ENCODE measurements at regions not wholly inside any gene's neighbourhood (a gene's known extent, or its start where the extent isn't known, plus 50 kb on each side); places are given as distances from the start of the nearest gene placed in this dataset.
"Not testable (repeated sequence)": the region's sequence is repeated elsewhere in the genome, so short reads cannot be mapped to it uniquely, and the experiment has no call there.

- DNase-seq: no peak
Observed at GRCh38 chr11:25755918-25756584, 575.9 kb upstream of the ANO3 start.

- no peak for DNase-seq
Observed at GRCh38 chr11:25758145-25758661, 573.7 kb upstream of the ANO3 start.

- DNase-seq: no peak
Observed at GRCh38 chr11:25766332-25767015, 565.5 kb upstream of the ANO3 start.

- DNase-seq: no peak
Observed at GRCh38 chr11:25769287-25769686, 562.6 kb upstream of the ANO3 start.

GRCh38 chr11:25771605-25772004 lies 560.3 kb upstream of the ANO3 start:
- no peak for DNase-seq

GRCh38 chr11:25775603-25776002 lies 556.3 kb upstream of the ANO3 start:
- no peak for DNase-seq

GRCh38 chr11:25776238-25776637 lies 555.7 kb upstream of the ANO3 start:
- no peak for DNase-seq

GRCh38 chr11:25777343-25777742 lies 554.6 kb upstream of the ANO3 start:
- DNase-seq: no peak

GRCh38 chr11:25779033-25779432 lies 552.9 kb upstream of the ANO3 start:
- no peak for DNase-seq

- DNase-seq: no peak
Observed at GRCh38 chr11:25787416-25787815, 544.5 kb upstream of the ANO3 start.

GRCh38 chr11:25790396-25790795 lies 541.5 kb upstream of the ANO3 start:
- DNase-seq: no peak

GRCh38 chr11:25793637-25794036 lies 538.3 kb upstream of the ANO3 start:
- no peak for DNase-seq

GRCh38 chr11:25794804-25795203 lies 537.1 kb upstream of the ANO3 start:
- DNase-seq: no peak

GRCh38 chr11:25816411-25816810 lies 515.5 kb upstream of the ANO3 start:
- no peak for DNase-seq

GRCh38 chr11:25824688-25825087 lies 507.2 kb upstream of the ANO3 start:
- no peak for DNase-seq

GRCh38 chr11:25831485-25831884 lies 500.4 kb upstream of the ANO3 start:
- DNase-seq: not testable (repeated sequence)

GRCh38 chr11:25838918-25839625 lies 492.9 kb upstream of the ANO3 start:
- no peak for DNase-seq

GRCh38 chr11:25844811-25845210 lies 487.1 kb upstream of the ANO3 start:
- DNase-seq: no peak

- no peak for DNase-seq
Observed at GRCh38 chr11:25855916-25856315, 476.0 kb upstream of the ANO3 start.

- no peak for DNase-seq
Observed at GRCh38 chr11:25859776-25860175, 472.2 kb upstream of the ANO3 start.

GRCh38 chr11:25860677-25861450 lies 471.1 kb upstream of the ANO3 start:
- DNase-seq: no peak

- no peak for DNase-seq
Observed at GRCh38 chr11:25862159-25862558, 469.8 kb upstream of the ANO3 start.

Data from hypothalamus (tissue), 51 donors.